CD4-positive, alpha-beta memory T cell (primary cell): ENCODE measurements at regions not wholly inside any gene's neighbourhood (a gene's known extent, or its start where the extent isn't known, plus 50 kb on each side); places are given as distances from the start of the nearest gene placed in this dataset.
A peak's percentile ranks its signal among the peaks of the same experiment; 100 is the strongest.

Experiments used
- CTCF ChIA-PET: fragments of 350-600 bp; sonication (Branson Sonifier 250); formaldehyde crosslinking; loops from one replicate; lab custom pipeline; 2021; ENCODE audit warnings: inconsistent platforms; ENCODE audit not compliant: partially characterized antibody; lab: Charles Lee
- POLR2A ChIA-PET: fragments of 350-600 bp; sonication (Branson Sonifier 250); formaldehyde crosslinking; loops from one replicate; lab custom pipeline; 2021; ENCODE audit not compliant: partially characterized antibody; lab: Charles Lee
- DNase-seq, 5 donors: peaks; one replicate each; pipeline versions ENCODE4 v3.0.0 to v3.0.0-alpha.2; 2020 to 2022; ENCODE audit warnings: mixed read lengths in 1 of 5
- H3K27ac ChIP-seq: one replicate; pipeline ENCODE4 v1.7.0; 2013; ENCODE audit warnings: low read depth, low read length
- H3K27me3 ChIP-seq: 2 replicates; pipeline ENCODE4 v1.7.0; 2013; ENCODE audit warnings: mild to moderate bottlenecking, low read length, moderate library complexity; ENCODE audit not compliant: insufficient read depth
- H3K36me3 ChIP-seq: 2 replicates; pipeline ENCODE4 v1.7.0; 2013; ENCODE audit warnings: mild to moderate bottlenecking, low read length, moderate library complexity; ENCODE audit not compliant: insufficient read depth
- H3K4me1 ChIP-seq: 2 replicates; pipeline ENCODE4 v1.7.0; 2013; ENCODE audit warnings: mild to moderate bottlenecking, low read length, moderate library complexity; ENCODE audit not compliant: insufficient read depth
- H3K4me3 ChIP-seq, 2 donors: one replicate each; pipeline ENCODE4 v1.7.0; 2013; ENCODE audit warnings: low read length in 2 of 2, mild to moderate bottlenecking in 1 of 2
- H3K9me3 ChIP-seq, 2 donors: one replicate each; pipeline ENCODE4 v1.7.0; 2013; ENCODE audit warnings: low read length in 2 of 2, control low read depth in 1 of 2; ENCODE audit not compliant: control insufficient read depth in 1 of 2
- H3K27ac Mint-ChIP-seq, 7 donors: one replicate each; pipeline ENCODE4 v1.8.0; 2020 to 2021; ENCODE audit warnings: mixed read lengths in 7 of 7, mild to moderate bottlenecking in 6 of 7, inconsistent platforms in 3 of 7, moderate library complexity in 3 of 7
- H3K27me3 Mint-ChIP-seq, 2 donors: one replicate each; pipeline ENCODE4 v1.8.0; 2020 to 2021; ENCODE audit warnings: mixed read lengths in 2 of 2
- H3K36me3 Mint-ChIP-seq, 2 donors: one replicate each; pipeline ENCODE4 v1.8.0; 2020 to 2021; ENCODE audit warnings: mixed read lengths in 2 of 2, inconsistent platforms in 1 of 2, mild to moderate bottlenecking in 1 of 2
- H3K4me1 Mint-ChIP-seq, 4 donors: one replicate each; pipeline ENCODE4 v1.8.0; 2020 to 2021; ENCODE audit warnings: mixed read lengths in 4 of 4, mild to moderate bottlenecking in 1 of 4
- H3K4me3 Mint-ChIP-seq, 8 donors: one replicate each; pipeline ENCODE4 v1.8.0; 2020 to 2021; ENCODE audit warnings: mixed read lengths in 8 of 8, mild to moderate bottlenecking in 7 of 8, moderate library complexity in 6 of 8, inconsistent platforms in 3 of 8
- H3K9me3 Mint-ChIP-seq, 8 donors: one replicate each; pipeline ENCODE4 v1.8.0; 2020 to 2021; ENCODE audit warnings: mixed read lengths in 8 of 8, mild to moderate bottlenecking in 5 of 8, inconsistent platforms in 3 of 8, moderate library complexity in 1 of 8
- intact Hi-C: fragments of 100-400 bp; cut with micrococcal nuclease; formaldehyde crosslinking; loops from one replicate; pipeline ENCODE4 v1.15.1; 2023

DNA sequence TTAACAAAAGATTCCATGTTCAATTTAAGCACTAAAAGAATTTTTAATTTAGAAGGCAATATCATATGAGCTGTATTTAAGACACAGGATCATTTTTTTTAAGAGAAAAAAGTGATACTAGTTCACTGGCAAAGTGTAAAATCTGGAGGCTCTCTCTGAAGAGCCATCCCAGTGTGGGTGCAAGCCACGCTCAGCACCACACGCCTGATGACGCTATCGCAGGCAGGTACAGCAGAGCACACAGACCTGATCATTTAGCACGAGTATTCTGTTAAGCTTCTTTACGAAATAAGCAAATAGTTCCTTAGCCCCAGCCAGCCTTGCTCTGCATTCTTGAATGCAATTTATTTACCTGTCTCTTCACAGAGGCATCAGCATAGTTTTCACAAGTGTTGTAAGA lies 198.6 kb downstream of the SIPA1L2 start:
- no peak for DNase-seq
- Mint-ChIP-seq H3K36me3 (no peaks in the 10 kb centered on the region), H3K27me3 (peaks cover 0 to 1% of the 10 kb centered on the region in 2 donors), H3K4me3 (no peak overlapping the region), H3K4me1 (no peaks in the 10 kb centered on the region), H3K9me3 (no peaks in the 10 kb centered on the region), H3K27ac (peak overlapping the region in 1 of 7 donors; percentile 56)
- Histone ChIP-seq H3K4me1 (no peaks in the 10 kb centered on the region), H3K4me3 (no peak overlapping the region), H3K36me3 (no peaks in the 10 kb centered on the region), H3K9me3 (no peaks in the 10 kb centered on the region), H3K27ac (no peak overlapping the region), H3K27me3 (no peaks in the 10 kb centered on the region)
- ChIA-PET CTCF (no interaction called here), POLR2A (no interaction called here)
- intact Hi-C loops: no loop called here

DNA sequence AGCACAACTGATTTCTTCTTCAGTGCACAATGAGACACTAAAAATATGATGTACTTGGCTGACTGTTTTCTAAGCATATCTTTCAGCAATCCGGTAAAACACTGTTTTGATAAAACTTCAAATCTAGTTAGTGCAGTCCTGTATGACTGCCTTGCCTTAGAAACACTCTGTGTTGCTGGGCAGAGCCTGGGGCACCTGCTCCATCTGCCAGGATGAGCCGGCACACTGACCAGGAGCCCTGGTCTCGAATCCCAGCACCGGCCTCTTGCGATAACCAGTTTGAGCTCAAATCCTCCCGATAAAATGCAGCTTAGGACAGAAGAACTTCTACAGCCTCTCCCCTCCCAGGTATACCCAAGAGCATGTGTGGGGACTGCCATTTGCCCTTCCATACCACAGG lies 199.5 kb downstream of the SIPA1L2 start:
- Histone ChIP-seq H3K4me1 (no peaks in the 10 kb centered on the region), H3K9me3 (no peaks in the 10 kb centered on the region), H3K4me3 (no peak overlapping the region), H3K27ac (no peak overlapping the region), H3K36me3 (no peaks in the 10 kb centered on the region), H3K27me3 (no peaks in the 10 kb centered on the region)
- no peaks in the 10 kb centered on the region for H3K4me1 Mint-ChIP-seq
- no peak for DNase-seq
- intact Hi-C loops: no loop called here
- H3K27me3 Mint-ChIP-seq: peaks cover 0 to 1% of the 10 kb centered on the region in 2 donors
- CTCF ChIA-PET: no interaction called here
- POLR2A ChIA-PET: no interaction called here
- no peaks in the 10 kb centered on the region for H3K9me3 Mint-ChIP-seq
- H3K36me3 Mint-ChIP-seq: no peaks in the 10 kb centered on the region
- H3K27ac Mint-ChIP-seq: no peak overlapping the region
- H3K4me3 Mint-ChIP-seq: no peak overlapping the region

DNA sequence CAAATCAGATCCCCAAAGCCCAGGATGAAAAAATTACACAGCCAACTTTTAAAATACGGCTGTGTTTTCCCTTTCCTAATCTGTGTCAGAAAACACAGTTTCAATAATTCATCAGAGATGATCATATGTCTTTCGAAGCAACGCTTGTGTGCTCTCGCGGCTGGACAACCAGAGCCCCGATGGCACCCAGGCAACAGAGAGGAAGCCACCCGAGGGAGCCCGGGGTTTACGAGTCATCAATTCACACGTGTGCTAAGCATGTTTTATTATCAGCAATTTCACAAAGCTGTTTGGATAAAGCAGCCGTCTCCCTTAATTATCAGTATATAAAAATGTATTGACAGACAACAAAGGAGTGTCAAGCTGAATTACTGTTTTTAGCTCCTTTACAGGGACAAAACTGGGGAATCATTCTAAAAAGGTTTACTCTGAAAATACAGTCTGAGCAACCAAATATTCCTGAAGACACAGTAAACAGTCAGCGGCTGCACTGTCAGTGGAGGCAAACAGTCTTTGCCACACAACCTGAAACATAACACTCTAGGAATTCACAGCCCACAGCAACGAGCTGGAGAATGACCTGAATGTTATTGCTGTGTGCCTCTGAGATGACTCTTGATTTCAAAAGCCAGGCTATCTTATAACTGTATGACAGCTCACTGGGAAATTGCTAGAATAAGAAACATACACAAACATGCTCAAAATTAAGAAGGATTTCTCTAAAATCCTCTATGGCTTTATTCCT lies 201.0 kb downstream of the SIPA1L2 start:
- intact Hi-C loops: no loop called here
- Mint-ChIP-seq H3K9me3 (no peaks in the 10 kb centered on the region), H3K4me3 (no peak overlapping the region), H3K27me3 (peaks cover 0 to 1% of the 10 kb centered on the region in 2 donors), H3K4me1 (no peaks in the 10 kb centered on the region), H3K36me3 (no peaks in the 10 kb centered on the region), H3K27ac (no peak overlapping the region)
- Histone ChIP-seq H3K27me3 (no peaks in the 10 kb centered on the region), H3K27ac (no peak overlapping the region), H3K9me3 (no peaks in the 10 kb centered on the region), H3K4me1 (no peaks in the 10 kb centered on the region), H3K36me3 (no peaks in the 10 kb centered on the region), H3K4me3 (no peak overlapping the region)
- ChIA-PET CTCF (no interaction called here), POLR2A (no interaction called here)
- DNase-seq: no peak

DNA sequence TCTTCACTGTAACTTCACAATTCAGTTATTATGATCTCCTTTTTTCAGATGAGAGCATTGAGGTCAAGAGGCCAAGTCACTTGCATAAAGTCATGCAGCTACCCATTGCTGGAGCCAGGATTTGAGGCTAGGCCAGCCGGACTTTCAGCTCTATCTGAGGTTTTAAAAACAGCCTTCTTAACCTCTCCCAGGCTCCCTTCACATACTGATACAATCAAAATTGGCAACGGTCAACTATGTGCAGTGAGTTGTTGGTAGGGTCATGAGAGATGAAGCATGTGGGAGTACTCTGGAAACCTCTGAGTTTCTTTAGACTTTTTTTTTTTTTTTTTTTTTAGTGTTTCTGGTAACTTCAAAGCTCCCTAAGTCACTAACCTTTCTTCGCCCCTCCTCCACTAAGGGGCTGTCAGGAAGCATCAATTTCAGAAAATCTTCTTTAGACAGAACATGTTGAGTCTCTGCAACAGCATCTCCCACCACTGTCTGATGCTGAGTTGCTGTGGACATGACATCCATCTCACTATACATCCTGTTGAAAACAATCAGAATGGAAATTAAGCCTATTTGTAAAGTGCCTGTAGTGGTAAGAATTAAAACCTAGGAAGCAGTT lies 201.8 kb downstream of the SIPA1L2 start:
- H3K36me3 ChIP-seq: no peaks in the 10 kb centered on the region
- Mint-ChIP-seq H3K27ac (no peak overlapping the region), H3K4me3 (no peak overlapping the region), H3K27me3 (peaks cover 0 to 1% of the 10 kb centered on the region in 2 donors), H3K9me3 (no peaks in the 10 kb centered on the region), H3K4me1 (no peaks in the 10 kb centered on the region), H3K36me3 (no peaks in the 10 kb centered on the region)
- no peak overlapping the region for H3K4me3 ChIP-seq
- no peaks in the 10 kb centered on the region for H3K9me3 ChIP-seq
- intact Hi-C loops: no loop called here
- no peaks in the 10 kb centered on the region for H3K27me3 ChIP-seq
- POLR2A ChIA-PET: no interaction called here
- no peaks in the 10 kb centered on the region for H3K4me1 ChIP-seq
- no peak for DNase-seq
- H3K27ac ChIP-seq: no peak overlapping the region
- CTCF ChIA-PET: interaction anchor here (0.7 kb wide), 1 partner anchor 22 kb away, joined by 4 read pairs; no protein-coding TSS in a partner anchor

DNA sequence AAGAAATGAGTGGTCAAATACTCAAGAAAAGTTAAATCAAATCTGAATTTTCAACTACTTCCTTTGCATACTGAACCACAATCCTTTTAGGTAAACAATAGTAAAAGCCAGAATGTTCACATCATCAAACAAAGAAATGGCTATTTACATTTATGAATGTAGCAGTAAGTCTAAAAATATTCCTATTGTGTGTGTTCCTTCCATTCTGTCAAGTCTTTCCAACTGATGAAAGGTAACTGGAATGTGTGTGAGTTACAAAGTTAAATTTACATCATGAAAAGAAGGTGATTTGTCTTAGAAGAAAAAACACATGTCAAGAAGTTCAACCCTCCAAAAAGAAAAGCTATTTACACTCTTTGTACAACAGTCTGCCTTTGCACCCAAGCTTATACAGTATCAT lies 203.1 kb downstream of the SIPA1L2 start:
- no peaks in the 10 kb centered on the region for H3K9me3 Mint-ChIP-seq
- Histone ChIP-seq H3K27ac (no peak overlapping the region), H3K9me3 (no peaks in the 10 kb centered on the region), H3K27me3 (no peaks in the 10 kb centered on the region), H3K4me1 (no peaks in the 10 kb centered on the region), H3K4me3 (no peak overlapping the region), H3K36me3 (no peaks in the 10 kb centered on the region)
- intact Hi-C loops: no loop called here
- H3K27me3 Mint-ChIP-seq: peaks cover 0 to 1% of the 10 kb centered on the region in 2 donors
- H3K4me1 Mint-ChIP-seq: no peaks in the 10 kb centered on the region
- ChIA-PET CTCF (no interaction called here), POLR2A (no interaction called here)
- no peaks in the 10 kb centered on the region for H3K36me3 Mint-ChIP-seq
- H3K4me3 Mint-ChIP-seq: no peak overlapping the region
- DNase-seq: no peak
- no peak overlapping the region for H3K27ac Mint-ChIP-seq

DNA sequence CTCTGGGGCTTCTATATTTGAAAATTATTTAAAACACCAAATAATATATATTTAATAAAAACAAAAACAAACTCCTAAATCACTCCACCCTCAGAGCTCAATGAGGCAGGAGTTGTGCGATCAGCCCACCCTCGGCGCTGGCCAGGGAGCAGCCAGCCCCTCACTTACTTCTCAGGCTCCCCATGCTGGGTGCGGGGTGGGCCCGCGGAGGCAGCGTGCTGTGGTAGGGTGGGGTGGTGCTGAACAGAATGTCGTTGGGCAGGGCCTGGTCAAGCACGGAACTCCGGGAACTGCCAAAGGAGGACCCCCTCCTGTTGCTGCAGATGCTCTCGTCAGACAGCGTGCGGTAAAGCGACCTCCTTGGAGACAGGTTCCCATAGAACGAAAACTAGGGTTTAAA lies 204.5 kb downstream of the SIPA1L2 start:
- H3K27ac ChIP-seq: no peak overlapping the region
- Mint-ChIP-seq H3K36me3 (no peaks in the 10 kb centered on the region), H3K9me3 (no peaks in the 10 kb centered on the region), H3K27ac (no peak overlapping the region), H3K4me3 (no peak overlapping the region), H3K4me1 (no peaks in the 10 kb centered on the region), H3K27me3 (peaks cover 0 to 1% of the 10 kb centered on the region in 2 donors)
- intact Hi-C loops: no loop called here
- H3K9me3 ChIP-seq: no peaks in the 10 kb centered on the region
- no peak for DNase-seq
- H3K27me3 ChIP-seq: no peaks in the 10 kb centered on the region
- H3K4me3 ChIP-seq: no peak overlapping the region
- no peaks in the 10 kb centered on the region for H3K4me1 ChIP-seq
- POLR2A ChIA-PET: no interaction called here
- no peaks in the 10 kb centered on the region for H3K36me3 ChIP-seq
- CTCF ChIA-PET: no interaction called here

DNA sequence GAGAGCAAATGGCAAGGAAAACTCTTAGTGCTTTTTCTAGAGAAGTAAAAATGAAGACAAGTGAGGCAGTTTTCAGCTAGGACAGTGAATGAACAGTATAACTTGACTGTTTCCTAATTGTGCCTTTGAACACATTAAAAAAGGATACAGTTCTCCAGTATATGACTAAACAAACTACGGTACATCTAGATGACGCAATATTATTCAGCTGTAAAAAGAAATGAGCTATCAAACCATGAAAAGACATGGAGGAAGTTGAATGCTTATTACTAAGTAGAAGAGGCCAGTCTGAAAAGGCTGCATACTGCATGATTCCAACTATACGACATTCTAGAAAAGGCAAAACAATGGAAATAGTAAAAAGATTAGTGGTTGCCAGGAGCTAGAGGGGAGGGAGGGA lies 206.3 kb downstream of the SIPA1L2 start:
- no peaks in the 10 kb centered on the region for H3K4me1 Mint-ChIP-seq
- H3K36me3 Mint-ChIP-seq: no peaks in the 10 kb centered on the region
- Histone ChIP-seq H3K9me3 (no peaks in the 10 kb centered on the region), H3K27ac (no peak overlapping the region), H3K4me3 (no peak overlapping the region), H3K27me3 (no peaks in the 10 kb centered on the region), H3K36me3 (no peaks in the 10 kb centered on the region), H3K4me1 (no peaks in the 10 kb centered on the region)
- DNase-seq: no peak
- ChIA-PET POLR2A (no interaction called here), CTCF (no interaction called here)
- intact Hi-C loops: no loop called here
- H3K27ac Mint-ChIP-seq: no peak overlapping the region
- no peak overlapping the region for H3K4me3 Mint-ChIP-seq
- peaks cover 0 to 3% of the 10 kb centered on the region in 2 donors for H3K27me3 Mint-ChIP-seq
- H3K9me3 Mint-ChIP-seq: no peaks in the 10 kb centered on the region
